ENCODE measurements at regions not wholly inside any gene's neighbourhood (a gene's known extent, or its start where the extent isn't known, plus 50 kb on each side); places are given as distances from the start of the nearest gene placed in this dataset.

DNA sequence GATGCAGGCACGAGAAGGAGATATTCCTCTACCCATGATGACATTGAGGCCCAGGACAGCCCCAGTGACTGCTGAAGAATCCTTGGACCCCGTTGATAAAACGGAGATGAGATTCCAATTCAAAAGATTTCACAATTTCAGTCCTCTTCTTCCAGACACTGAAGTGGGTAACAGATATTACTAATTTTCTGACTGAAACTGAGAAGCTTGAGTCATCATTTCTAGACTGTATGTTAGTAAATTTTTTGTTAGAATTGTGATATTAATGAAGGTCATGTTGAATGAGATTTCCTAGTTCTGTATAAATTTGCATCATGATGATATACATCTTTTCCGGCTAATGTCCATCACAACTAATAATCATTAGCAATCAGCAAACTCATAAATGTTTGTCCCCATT, 185.8 kb downstream of the CHRM3 start:
- no peak for ATAC-seq
- POLR2A ChIA-PET: no interaction called here
- Mint-ChIP-seq H3K4me1 (peaks cover 10% of the 10 kb centered on the region), H3K27ac (no peak overlapping the region), H3K9me3 (peaks cover 8% of the 10 kb centered on the region; the same call in 1 of the 2 replicates), H3K36me3 (no peaks in the 10 kb centered on the region), H3K27me3 (ENCODE audit: low read depth) (no peaks in the 10 kb centered on the region), H3K4me3 (no peak overlapping the region)
- TF ChIP-seq, protein P1, sequence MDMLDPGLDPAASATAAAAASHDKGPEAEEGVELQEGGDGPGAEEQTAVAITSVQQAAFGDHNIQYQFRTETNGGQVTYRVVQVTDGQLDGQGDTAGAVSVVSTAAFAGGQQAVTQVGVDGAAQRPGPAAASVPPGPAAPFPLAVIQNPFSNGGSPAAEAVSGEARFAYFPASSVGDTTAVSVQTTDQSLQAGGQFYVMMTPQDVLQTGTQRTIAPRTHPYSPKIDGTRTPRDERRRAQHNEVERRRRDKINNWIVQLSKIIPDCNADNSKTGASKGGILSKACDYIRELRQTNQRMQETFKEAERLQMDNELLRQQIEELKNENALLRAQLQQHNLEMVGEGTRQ (CRISPR knock-in tag; IDR thresholded peaks at IDR 0.05): no peak
- TF ChIP-seq HMGA2 (CRISPR knock-in tag; IDR thresholded peaks at IDR 0.05): no peak
- CTCF ChIA-PET: no interaction called here
- no peak for DNase-seq (ENCODE audit: low spot score)

DNA sequence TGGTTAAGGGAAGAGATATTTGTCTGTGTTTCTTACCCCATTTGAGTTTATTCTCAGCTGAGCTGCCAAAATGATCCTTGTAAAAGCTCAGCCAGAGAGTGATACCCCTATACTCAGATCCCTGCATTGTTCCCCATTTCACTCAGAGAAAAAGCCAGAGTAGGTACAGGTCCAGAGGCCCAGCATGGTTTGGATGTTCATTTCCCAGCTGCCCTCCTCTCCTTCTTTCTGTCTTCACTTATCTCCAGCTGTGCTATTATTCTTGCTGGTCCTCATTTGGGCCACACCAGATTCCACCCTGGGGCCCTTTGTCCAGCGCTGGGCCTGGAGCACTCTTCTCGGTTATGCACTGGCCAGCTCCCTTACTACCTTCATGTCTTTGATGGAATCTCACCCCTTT, 187.7 kb downstream of the CHRM3 start:
- ChIA-PET CTCF (no interaction called here), POLR2A (no interaction called here)
- DNase-seq (ENCODE audit: low spot score): no peak
- TF ChIP-seq, protein P2, sequence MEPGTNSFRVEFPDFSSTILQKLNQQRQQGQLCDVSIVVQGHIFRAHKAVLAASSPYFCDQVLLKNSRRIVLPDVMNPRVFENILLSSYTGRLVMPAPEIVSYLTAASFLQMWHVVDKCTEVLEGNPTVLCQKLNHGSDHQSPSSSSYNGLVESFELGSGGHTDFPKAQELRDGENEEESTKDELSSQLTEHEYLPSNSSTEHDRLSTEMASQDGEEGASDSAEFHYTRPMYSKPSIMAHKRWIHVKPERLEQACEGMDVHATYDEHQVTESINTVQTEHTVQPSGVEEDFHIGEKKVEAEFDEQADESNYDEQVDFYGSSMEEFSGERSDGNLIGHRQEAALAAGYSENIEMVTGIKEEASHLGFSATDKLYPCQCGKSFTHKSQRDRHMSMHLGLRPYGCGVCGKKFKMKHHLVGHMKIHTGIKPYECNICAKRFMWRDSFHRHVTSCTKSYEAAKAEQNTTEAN (CRISPR knock-in tag; IDR thresholded peaks at IDR 0.05): no peak
- TF ChIP-seq GRHL2 (CRISPR knock-in tag; IDR thresholded peaks at IDR 0.05; ENCODE audit: insufficient replicate concordance, severe bottlenecking) (no peak), FOXJ3 (CRISPR knock-in tag; IDR thresholded peaks at IDR 0.05; ENCODE audit: borderline replicate concordance) (no peak), ZNF219 (CRISPR knock-in tag; IDR thresholded peaks at IDR 0.05; ENCODE audit: borderline replicate concordance) (no peak), PRRX2 (CRISPR knock-in tag; IDR thresholded peaks at IDR 0.05) (no peak), NFATC4 (CRISPR knock-in tag; IDR thresholded peaks at IDR 0.05) (no peak)
- TF ChIP-seq, protein P3, sequence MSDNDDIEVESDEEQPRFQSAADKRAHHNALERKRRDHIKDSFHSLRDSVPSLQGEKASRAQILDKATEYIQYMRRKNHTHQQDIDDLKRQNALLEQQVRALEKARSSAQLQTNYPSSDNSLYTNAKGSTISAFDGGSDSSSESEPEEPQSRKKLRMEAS (CRISPR knock-in tag; IDR thresholded peaks at IDR 0.05): no peak
- H3K4me1 Mint-ChIP-seq: peaks cover 10% of the 10 kb centered on the region
- no peaks in the 10 kb centered on the region for H3K36me3 Mint-ChIP-seq
- H3K27me3 Mint-ChIP-seq (ENCODE audit: low read depth): no peaks in the 10 kb centered on the region
- H3K27ac Mint-ChIP-seq: no peak overlapping the region
- ATAC-seq: peak; percentile 32
- H3K4me3 Mint-ChIP-seq: no peak overlapping the region
- H3K9me3 Mint-ChIP-seq: no peaks in the 10 kb centered on the region

DNA sequence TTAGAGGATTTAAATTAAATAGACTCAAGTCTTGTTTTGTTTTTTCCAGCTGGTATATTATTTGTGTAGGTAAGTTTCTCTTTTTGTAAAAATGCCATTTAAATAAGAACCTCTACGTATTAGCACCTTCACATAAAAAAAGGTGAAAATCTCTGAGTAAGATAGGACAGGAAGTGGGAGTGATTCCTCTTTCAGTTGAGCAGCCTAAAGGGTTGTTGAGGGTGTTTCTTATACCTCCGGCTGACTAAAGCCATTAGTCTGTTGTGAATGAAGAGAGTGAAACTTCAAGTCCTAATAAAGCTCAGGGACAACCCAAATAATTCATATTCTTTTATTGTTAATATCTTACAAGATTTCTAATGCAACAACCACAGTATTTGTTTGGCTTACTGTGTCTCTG, 188.7 kb downstream of the CHRM3 start:
- no peak for ATAC-seq
- Mint-ChIP-seq H3K27me3 (ENCODE audit: low read depth) (no peaks in the 10 kb centered on the region), H3K4me3 (no peak overlapping the region), H3K9me3 (no peaks in the 10 kb centered on the region), H3K36me3 (no peaks in the 10 kb centered on the region), H3K27ac (no peak overlapping the region), H3K4me1 (peaks cover 10% of the 10 kb centered on the region)
- DNase-seq (ENCODE audit: low spot score): no peak
- CTCF ChIA-PET: no interaction called here
- TF ChIP-seq, protein P4, sequence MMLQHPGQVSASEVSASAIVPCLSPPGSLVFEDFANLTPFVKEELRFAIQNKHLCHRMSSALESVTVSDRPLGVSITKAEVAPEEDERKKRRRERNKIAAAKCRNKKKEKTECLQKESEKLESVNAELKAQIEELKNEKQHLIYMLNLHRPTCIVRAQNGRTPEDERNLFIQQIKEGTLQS (CRISPR knock-in tag; conservative IDR thresholded peaks at IDR 0.05): no peak
- TF ChIP-seq EMX1 (CRISPR knock-in tag; IDR thresholded peaks at IDR 0.05) (no peak), MXD4 (CRISPR knock-in tag; IDR thresholded peaks at IDR 0.05; ENCODE audit: borderline replicate concordance) (no peak), RELA (CRISPR knock-in tag; IDR thresholded peaks at IDR 0.05; ENCODE audit: borderline replicate concordance) (no peak), CREB1 (CRISPR knock-in tag; IDR thresholded peaks at IDR 0.05) (no peak), HMGA2 (CRISPR knock-in tag; IDR thresholded peaks at IDR 0.05) (no peak), FOXP1 (CRISPR knock-in tag; IDR thresholded peaks at IDR 0.05; ENCODE audit: borderline replicate concordance) (no peak), TEAD4 (CRISPR knock-in tag; IDR thresholded peaks at IDR 0.05) (no peak), SMAD4 (CRISPR knock-in tag; IDR thresholded peaks at IDR 0.05) (no peak)
- TF ChIP-seq, protein P5, sequence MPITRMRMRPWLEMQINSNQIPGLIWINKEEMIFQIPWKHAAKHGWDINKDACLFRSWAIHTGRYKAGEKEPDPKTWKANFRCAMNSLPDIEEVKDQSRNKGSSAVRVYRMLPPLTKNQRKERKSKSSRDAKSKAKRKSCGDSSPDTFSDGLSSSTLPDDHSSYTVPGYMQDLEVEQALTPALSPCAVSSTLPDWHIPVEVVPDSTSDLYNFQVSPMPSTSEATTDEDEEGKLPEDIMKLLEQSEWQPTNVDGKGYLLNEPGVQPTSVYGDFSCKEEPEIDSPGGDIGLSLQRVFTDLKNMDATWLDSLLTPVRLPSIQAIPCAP (CRISPR knock-in tag; IDR thresholded peaks at IDR 0.05): no peak
- TF ChIP-seq, protein P6, sequence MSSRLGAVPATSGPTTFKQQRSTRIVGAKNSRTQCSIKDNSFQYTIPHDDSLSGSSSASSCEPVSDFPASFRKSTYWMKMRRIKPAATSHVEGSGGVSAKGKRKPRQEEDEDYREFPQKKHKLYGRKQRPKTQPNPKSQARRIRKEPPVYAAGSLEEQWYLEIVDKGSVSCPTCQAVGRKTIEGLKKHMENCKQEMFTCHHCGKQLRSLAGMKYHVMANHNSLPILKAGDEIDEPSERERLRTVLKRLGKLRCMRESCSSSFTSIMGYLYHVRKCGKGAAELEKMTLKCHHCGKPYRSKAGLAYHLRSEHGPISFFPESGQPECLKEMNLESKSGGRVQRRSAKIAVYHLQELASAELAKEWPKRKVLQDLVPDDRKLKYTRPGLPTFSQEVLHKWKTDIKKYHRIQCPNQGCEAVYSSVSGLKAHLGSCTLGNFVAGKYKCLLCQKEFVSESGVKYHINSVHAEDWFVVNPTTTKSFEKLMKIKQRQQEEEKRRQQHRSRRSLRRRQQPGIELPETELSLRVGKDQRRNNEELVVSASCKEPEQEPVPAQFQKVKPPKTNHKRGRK (CRISPR knock-in tag; IDR thresholded peaks at IDR 0.05; ENCODE audit: borderline replicate concordance): no peak
- TF ChIP-seq, protein P7, sequence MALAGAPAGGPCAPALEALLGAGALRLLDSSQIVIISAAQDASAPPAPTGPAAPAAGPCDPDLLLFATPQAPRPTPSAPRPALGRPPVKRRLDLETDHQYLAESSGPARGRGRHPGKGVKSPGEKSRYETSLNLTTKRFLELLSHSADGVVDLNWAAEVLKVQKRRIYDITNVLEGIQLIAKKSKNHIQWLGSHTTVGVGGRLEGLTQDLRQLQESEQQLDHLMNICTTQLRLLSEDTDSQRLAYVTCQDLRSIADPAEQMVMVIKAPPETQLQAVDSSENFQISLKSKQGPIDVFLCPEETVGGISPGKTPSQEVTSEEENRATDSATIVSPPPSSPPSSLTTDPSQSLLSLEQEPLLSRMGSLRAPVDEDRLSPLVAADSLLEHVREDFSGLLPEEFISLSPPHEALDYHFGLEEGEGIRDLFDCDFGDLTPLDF (CRISPR knock-in tag; IDR thresholded peaks at IDR 0.05): no peak
- POLR2A ChIA-PET: no interaction called here

Measured in WTC11 (cell line).